GM18520 (cell line): ENCODE measurements at regions not wholly inside any gene's neighbourhood (a gene's known extent, or its start where the extent isn't known, plus 50 kb on each side); places are given as distances from the start of the nearest gene placed in this dataset.

Experiments
- ATAC-seq: cut with Tn5 transposase; IDR thresholded peaks from one replicate; pipeline ENCODE4 v1.9.1; 2021; ENCODE audit not compliant: unreplicated experiment

DNA sequence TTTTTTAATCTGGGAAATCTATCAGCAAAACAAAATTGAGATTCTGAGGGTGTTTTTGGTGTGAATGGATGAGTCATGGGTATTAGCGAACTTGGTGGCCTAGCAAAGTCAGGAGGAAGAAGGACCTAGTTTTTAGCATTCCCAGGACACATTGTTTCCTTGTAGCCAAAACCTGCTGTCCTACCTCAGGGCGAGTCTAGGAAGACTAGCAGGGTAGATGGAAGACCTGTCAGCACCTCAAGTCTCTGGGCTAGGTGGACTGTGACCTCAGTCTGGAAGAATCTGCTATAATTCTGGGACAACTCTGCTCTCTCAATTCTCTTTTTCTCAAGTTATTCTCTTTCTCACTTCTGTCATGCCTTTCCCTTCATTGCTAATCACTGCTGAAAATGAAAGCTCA is 1399.3 kb upstream of the LRRTM1 start:
- ATAC-seq, result no peak

DNA sequence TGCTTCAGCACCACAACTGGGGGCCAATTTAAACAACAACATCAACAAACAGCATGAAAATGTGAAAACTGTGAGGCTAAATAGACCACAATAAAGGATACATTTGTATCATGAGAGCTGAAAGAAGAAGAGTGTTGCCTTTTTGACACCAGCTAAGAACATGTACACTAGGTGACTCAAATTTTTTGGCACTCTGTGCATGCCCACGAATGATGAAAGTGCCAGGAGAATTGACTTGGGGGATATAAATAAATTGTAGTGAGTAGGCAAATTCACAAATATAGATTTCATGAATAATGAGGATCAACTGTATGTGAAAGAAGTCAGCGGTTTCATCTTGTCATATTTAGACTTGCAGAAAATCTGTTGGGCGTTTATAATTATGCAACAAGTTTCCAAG is 1388.0 kb upstream of the LRRTM1 start:
- ATAC-seq, result no peak

GRCh38 chr2:81675641-81676040 is 1371.1 kb upstream of the LRRTM1 start:
- ATAC-seq, result no peak

- ATAC-seq, result no peak
Observed at GRCh38 chr2:81672923-81673322, 1368.4 kb upstream of the LRRTM1 start.

DNA sequence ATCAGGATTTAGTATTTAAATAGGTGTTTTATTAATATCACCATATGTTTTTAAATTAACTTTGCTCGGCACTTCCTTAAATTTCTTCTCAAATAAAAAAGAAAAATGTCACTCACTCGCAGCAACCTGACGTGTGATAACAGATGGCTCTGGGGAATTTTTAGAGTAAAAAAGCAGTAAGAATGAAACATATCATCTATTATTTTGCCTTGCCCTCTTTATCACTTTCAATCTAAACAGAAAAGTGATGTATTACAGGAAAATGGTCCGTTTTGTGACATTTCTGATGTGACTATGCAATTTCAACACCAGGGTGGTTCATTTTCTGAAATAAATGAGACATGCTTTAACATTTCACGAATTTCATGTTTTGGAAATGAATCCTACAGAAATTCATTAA is 1368.0 kb upstream of the LRRTM1 start:
- no peak for ATAC-seq

- ATAC-seq, result no peak
Observed at GRCh38 chr2:81670885-81671284, 1366.3 kb upstream of the LRRTM1 start.

- ATAC-seq, result no peak
Observed at GRCh38 chr2:81661081-81661480, 1356.5 kb upstream of the LRRTM1 start.

DNA sequence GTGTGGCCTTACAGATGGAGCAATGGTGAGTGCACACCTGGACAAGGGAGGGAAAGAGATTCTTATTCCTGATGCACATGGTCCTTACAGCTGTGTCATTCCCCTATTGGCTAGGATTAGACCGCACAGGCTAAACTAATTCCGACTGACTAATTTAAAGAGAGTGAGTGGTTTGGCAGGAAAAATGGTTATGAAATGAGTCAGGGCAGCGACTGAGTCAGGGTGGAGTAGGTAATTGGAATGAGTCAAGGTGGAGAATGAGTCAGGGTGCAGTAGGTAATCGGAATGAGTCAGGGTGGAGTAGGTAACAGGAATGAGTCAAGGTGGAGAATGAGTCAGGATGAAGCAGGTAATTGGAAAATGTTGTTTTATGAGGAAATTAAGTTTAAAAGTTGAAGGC is 1353.7 kb upstream of the LRRTM1 start:
- no peak for ATAC-seq

DNA sequence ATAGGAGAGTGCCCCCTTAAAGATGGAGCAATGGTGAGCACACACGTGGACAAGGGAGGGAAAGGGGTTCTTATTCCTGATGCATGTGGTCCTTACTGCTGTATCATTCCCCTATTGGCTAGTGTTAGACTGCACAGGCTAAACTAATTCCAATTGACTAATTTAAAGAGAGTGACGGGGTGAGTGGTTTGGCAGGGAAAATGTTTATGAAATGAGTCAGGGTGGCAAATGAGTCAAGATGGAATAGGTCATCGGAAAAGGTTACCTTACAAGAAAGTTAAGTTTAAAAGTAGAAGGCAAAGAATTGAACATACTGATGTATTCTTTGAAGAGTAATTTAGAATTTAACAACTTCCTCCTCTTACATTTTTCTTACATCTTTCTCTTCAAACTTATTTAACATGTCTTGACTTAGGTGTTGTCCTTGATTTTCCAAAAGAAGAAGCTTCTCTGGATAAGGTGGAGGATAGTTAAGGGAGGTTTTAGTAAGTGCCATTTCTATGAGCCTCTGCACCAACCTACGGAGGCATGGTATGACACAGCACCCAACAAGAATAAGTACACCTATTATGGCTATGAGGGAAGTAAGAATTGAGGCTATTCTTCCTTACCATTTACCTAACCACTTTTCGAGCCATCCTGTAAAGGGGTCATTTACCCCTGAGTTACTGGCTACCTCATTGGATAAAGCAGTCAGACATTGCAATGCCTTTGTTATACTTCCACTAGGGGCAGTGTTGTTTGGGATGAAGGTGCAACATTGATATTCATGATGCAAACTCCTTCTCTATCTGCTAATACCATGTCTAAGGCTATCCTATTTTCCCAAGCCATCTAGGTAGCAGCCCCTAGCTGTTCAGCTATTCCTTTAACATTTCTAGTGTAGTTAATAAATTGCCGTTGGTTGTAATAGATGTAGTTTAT is 1345.8 kb upstream of the LRRTM1 start:
- no peak for ATAC-seq

DNA sequence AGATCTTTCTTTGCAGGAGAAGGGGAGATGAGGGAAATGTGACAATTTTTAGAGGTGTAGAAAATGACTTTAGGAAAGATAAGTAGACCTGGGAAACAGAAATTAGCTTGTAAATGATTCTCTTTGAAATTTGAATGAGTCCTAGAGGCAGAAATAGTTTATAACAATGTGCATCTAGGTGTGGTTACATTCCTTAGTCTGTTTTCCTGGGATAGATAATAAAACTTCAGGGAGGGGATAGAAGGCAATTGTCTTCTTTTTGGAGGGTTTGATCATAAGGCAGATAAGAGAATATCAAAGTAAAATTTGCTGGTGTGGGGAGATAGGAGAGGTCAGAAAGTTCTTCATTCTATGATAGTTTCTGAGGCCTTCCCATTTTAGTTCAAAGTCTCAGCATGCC is 1344.3 kb upstream of the LRRTM1 start:
- no peak for ATAC-seq

- no peak for ATAC-seq
Observed at GRCh38 chr2:81648370-81648769, 1343.8 kb upstream of the LRRTM1 start.

GRCh38 chr2:81647715-81648230 is 1343.2 kb upstream of the LRRTM1 start:
- no peak for ATAC-seq

GRCh38 chr2:81645745-81646301 is 1341.3 kb upstream of the LRRTM1 start:
- no peak for ATAC-seq

GRCh38 chr2:81644189-81644588 is 1339.6 kb upstream of the LRRTM1 start:
- no peak for ATAC-seq

DNA sequence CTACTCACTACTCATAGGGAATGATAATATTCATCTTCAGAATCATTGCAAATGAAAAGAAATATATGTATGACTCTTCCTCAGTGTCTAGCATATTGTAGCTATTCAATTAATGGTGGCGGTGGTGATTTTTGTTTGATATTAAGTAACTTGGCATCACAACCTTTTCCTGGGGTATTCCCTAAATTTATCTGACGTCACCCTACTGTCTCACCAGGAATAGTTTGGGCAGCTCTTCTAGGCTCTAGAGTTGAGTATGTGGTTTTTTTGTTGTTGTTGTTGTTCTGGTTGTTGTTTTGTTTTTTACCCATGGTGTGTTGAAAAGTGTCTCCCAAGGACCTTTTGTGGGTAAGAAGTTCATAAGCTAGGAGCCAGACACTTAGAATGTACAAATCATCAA is 1320.3 kb upstream of the LRRTM1 start:
- no peak for ATAC-seq

DNA sequence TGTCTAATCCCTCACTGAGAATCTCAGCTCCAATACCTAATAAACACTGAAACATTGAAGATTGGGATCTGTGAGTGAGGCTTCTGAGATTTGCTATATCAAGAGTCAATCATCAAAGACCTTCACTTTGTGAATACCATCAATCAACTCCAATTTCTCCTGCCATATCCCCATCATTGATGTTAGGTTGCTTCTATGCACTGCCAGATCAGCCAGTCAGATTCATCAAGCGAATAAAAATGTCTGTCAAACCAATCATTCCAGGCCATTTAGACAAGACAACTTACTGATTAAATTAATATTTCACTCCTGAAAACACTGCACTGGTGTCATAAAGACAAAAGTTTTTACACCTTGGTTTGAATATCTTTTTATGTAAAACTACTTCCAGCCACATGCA is 1295.5 kb upstream of the LRRTM1 start:
- no peak for ATAC-seq

GRCh38 chr2:81598453-81598852 is 1293.9 kb upstream of the LRRTM1 start:
- ATAC-seq, result no peak

- ATAC-seq, result no peak
Observed at GRCh38 chr2:81589406-81589805, 1284.9 kb upstream of the LRRTM1 start.

DNA sequence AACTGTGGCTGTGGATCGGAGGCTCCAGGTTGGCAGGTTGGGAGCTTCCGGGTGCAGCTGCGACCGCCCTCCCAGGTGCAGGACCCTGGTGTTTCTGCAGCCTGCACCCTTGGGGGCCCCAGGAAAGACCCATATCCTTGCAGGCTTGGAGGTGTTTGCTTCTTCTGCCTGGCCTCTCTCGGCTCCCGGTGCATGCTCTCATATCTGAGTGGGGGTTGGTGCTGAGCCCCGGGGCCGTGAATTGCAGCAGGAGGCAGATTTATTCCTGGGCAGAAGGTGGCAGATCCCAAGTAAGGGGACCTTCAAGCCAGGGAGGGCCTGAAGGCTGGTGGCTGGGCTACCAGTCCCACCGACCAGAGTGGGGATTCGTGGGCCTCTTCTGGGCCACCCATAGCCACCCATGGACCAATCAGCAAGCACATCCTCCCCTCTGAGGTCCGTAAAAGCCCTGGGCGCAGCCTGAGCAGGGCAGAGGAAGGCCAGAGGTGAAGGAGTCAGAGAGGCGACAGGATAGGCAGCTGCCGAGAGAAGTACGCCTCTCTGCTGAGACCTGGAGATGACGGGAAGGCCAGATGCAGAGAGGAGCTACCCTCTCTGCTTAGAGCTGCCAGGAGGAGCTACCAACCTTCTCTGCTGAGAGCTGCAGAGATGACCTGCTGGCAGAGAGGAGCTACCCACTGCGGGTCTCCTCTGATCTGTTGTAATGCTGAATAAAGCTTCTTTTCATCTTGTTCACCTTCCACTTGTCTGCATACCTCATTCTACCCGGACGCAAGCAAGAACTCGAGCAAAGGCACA is 1279.0 kb upstream of the LRRTM1 start:
- ATAC-seq, result no peak

DNA sequence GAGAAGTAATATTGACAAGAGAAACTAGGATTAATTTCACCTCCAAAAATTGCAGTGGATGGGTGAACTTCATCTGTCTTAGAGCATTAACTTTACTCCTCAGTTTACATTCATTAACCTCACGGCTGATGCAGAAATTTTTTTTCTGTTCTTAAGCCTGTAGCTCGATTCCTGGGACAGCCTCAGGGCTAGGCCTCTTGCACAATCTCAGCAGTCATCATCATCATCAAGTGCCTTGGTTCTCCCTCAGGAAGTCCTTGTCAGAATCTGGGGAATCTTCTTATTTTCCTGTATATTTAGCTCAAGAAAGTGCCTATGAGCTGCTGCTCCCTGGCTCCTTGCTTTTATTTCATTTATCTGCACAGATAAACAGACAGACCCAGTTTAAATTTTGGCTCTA is 1272.2 kb upstream of the LRRTM1 start:
- ATAC-seq, result no peak

GRCh38 chr2:81551040-81551634 is 1246.6 kb upstream of the LRRTM1 start:
- no peak for ATAC-seq
